ENCODE measurements at regions not wholly inside any gene's neighbourhood (a gene's known extent, or its start where the extent isn't known, plus 50 kb on each side); places are given as distances from the start of the nearest gene placed in this dataset.

DNA sequence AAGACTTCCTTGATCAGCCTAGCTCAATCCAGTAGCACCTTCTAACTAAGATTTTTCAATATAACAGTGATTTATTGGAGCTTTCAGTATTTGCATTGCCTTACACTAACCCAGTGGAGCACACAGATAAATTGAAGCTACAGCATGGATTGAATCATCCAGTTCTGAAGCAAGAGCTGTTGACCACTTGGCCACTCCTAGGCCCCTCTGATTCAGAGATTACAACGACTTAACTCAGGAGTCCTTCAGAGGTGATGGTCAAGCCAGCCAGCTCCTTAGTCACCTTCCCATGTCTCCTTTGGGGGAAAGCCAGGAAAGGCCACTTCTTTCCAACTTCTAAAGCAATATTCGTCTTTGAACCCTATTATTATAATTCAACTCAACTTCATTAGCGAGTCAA, 151.8 kb downstream of the TENT5C start:
- TF ChIP-seq, protein P1, sequence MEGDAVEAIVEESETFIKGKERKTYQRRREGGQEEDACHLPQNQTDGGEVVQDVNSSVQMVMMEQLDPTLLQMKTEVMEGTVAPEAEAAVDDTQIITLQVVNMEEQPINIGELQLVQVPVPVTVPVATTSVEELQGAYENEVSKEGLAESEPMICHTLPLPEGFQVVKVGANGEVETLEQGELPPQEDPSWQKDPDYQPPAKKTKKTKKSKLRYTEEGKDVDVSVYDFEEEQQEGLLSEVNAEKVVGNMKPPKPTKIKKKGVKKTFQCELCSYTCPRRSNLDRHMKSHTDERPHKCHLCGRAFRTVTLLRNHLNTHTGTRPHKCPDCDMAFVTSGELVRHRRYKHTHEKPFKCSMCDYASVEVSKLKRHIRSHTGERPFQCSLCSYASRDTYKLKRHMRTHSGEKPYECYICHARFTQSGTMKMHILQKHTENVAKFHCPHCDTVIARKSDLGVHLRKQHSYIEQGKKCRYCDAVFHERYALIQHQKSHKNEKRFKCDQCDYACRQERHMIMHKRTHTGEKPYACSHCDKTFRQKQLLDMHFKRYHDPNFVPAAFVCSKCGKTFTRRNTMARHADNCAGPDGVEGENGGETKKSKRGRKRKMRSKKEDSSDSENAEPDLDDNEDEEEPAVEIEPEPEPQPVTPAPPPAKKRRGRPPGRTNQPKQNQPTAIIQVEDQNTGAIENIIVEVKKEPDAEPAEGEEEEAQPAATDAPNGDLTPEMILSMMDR (IDR thresholded peaks at IDR 0.05; ENCODE audit: low read depth, low read length, poor library complexity, severe bottlenecking): no peak
- TF ChIP-seq EZH2phosphoT487 (IDR thresholded peaks at IDR 0.05; ENCODE audit: borderline replicate concordance, low read length): no peak
